ENCODE measurements at regions not wholly inside any gene's neighbourhood (a gene's known extent, or its start where the extent isn't known, plus 50 kb on each side); places are given as distances from the start of the nearest gene placed in this dataset.

- DNase-seq (ENCODE audit: low read depth, low spot score) = peak; percentile 91
These were observed 254.4 kb downstream of the C16orf95 start for GRCh38 chr16:87062569-87063442.

DNA sequence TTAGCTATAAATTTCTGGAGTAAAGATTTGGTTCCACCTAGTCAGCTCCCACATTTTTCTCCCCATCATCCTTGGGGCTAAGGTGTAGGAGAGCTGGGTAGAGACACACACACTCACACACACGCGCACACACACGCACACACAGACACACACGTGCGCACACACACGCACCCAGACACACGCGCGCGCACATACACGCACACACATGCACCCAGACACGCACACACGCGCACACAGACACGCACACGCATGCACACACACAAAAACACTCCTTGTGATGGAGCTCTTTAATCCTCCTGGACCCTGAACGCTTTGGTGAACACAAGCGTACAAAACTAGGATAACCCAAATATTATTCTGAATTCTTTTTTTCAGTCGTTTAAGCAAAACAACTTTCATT is 253.6 kb downstream of the C16orf95 start:
- no peak for DNase-seq (ENCODE audit: low read depth, low spot score)

DNA sequence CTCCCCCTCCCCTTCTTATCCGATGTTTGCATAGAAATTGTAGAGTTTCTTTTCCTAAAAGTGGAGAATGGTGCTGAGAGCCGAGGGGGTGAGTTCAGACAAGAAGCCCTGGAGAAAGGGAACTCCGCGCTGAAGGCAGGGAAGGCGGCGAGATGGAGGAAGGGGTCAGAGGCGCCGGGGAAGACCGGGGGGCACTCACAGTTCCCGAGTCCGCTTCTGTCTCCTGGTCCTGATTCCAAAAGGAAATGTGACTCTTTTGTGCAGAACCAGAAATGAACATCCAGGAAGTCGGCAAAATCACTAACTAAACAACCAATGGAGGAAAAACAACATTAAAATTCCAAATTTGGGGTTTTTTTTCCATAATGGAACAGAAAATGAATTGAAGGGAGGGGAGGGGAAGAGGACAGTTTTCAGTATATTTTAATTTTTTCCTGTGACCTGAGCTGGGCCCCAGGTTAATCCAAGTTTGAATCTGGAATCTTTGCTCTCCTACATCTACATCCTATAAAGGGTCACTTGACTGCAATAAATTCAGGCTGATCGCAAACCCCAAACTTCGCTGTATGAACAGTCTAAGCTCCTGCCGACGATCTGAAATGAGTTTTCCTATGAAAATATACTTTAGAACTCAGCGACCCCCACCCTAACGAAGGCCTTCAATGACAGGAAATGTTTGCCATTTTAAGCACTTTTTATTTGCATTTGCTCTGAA is 252.3 kb downstream of the C16orf95 start:
- DNase-seq (ENCODE audit: low read depth, low spot score) = no peak

GRCh38 chr16:87065446-87066132 is 251.6 kb downstream of the C16orf95 start:
- no peak for DNase-seq (ENCODE audit: low read depth, low spot score)

GRCh38 chr16:87066133-87067002 is 250.8 kb downstream of the C16orf95 start:
- DNase-seq (ENCODE audit: low read depth, low spot score) = no peak

GRCh38 chr16:87067003-87067556 is 250.1 kb downstream of the C16orf95 start:
- no peak for DNase-seq (ENCODE audit: low read depth, low spot score)

DNA sequence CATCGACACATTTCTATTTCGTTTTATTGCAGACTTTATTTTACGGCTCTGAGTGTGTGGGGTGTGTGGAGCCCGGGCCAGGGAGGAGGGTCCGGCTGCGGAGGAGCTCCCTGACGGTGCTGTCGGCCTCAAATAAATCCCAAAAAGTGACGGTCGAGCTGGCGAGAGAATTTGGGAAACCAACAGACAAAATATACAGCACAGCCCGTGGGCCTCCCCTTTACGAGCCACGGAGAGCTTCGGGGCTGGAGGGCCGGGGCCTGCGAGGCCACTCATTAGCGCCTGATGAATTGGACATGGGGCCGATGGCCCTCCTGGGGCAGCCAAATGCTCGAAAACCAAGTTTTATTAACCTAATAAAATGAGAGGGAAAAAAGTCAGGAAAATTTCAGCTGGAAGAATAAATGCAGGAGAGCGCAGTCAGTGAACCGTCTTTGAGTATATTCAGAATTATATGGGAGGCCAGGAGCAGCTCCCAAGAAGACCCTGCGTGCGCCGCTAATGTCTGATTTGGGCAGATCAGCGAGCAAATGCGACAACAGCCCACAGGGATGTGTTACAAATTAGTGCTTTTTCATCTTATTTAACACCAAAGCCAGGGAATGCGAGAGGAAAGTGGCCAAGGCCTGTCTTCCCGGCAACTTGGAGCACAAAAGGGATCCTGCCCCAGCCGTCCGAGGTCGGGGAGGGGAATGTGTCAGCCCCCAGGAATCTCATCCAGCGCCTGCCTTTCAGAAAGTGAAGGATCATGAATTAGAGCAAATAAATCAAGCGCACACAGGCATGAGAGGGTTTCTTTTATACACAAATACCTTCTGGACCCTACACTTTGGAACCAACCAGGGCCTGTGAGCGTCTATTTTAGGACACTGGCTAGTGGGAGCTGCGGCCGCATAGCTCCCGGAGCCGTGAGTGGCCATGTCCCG is 249.1 kb downstream of the C16orf95 start:
- DNase-seq (ENCODE audit: low read depth, low spot score) = peak; percentile 96

- DNase-seq (ENCODE audit: low read depth, low spot score) = no peak
These were observed 248.4 kb downstream of the C16orf95 start for GRCh38 chr16:87068762-87069150.

DNA sequence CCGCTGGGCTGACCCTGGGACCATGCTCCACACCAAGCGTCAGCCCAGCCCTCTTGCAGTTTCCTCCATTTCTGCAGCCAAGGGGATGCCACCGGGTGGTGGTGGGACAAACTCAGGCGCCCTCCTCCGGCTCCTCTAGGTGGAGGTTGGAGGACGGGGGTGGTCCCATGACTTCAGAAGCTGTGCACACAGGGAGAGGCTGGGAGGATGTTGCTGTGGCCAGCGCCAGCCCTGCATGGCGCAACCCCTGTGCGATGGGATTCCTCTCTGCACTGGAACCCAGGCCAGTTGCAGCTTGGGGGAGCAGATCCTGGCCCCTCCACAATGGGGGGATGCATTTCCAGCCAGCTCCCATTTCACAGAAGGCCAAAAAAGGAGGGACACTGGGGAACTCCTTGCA is 246.5 kb downstream of the C16orf95 start:
- no peak for DNase-seq (ENCODE audit: low read depth, low spot score)

DNA sequence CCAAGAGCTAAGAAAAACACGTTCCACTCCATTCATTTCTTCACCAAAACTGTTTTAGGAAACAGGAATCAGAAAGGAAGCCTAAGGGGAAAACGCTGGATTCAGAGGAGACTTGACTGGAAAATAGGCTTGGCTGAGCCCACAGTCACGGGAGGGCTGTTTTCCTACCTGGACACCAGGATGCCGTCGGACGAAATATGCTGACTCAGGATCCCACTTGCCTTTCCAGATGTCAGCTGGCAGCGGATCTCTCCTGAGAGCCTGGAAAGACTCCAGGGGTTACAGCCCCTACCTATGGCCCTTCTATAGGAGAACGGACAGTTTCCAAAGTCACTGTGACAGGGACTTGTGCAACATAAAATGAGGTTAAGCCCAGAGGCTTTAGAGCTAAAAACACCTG is 245.1 kb downstream of the C16orf95 start:
- DNase-seq (ENCODE audit: low read depth, low spot score) = no peak

DNA sequence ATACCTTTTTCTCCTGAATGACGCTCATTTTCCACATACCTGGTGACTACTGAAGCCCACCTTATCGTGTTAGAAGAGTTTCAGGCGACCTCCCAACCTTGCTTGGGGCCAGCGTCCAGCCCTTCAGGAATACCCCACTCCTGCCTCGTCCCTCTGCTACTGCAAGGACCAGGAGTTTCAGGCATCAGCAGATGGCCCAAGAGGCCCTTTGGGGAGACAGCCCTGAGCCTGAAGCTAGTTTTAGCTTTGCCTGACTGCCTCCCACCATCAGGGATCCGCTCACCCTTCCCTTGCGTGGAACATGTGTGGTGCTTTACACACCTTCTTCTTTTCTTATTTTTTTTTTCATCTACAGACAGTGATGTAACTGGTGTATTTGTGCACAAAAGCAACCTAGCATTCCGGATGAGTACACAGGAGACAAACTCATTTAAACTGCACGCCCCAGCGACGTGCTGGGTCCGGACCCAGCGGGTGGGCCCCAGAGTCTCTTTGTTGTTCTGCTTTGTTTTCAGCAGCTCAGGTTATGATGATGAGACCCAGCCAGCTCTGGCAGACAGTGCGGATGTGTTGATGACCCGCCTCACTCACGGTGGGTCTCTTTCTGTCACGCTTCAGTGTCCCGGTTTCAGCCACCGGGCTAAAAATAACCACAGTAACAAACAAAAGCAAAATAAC is 242.4 kb downstream of the C16orf95 start:
- no peak for DNase-seq (ENCODE audit: low read depth, low spot score)

GRCh38 chr16:87075319-87075860 is 241.8 kb downstream of the C16orf95 start:
- no peak for DNase-seq (ENCODE audit: low read depth, low spot score)

DNA sequence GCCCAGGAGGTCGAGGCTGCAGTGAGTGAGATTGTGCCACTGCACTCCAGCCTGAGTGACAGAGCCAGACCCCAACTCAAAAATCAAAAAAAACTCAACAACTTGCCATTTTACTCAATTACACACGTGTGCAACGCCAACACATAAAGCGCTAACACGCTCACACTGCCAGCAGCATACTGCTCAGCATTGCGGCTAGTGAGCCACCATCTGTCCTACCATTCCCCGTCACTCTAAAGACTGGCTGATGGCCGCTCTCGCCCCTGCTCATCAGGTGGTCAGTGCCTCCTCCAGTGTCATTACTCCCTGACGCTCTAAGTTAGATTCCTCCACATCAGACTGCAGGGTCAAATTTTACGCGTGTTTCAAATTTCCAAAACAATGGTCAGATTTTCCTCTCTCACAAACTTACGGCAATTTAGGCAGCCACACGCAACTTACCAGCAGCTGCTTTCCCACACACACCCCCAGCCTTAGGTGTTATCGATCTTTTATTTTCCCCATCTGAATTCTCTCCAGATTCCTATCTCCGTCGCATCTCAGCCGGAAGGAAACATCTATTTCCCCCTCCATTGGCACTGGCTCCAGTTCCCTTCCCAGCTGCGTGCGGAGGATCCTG is 240.8 kb downstream of the C16orf95 start:
- DNase-seq (ENCODE audit: low read depth, low spot score) = no peak

- DNase-seq (ENCODE audit: low read depth, low spot score) = peak; percentile 49
These were observed 240.0 kb downstream of the C16orf95 start for GRCh38 chr16:87076950-87077749.

DNA sequence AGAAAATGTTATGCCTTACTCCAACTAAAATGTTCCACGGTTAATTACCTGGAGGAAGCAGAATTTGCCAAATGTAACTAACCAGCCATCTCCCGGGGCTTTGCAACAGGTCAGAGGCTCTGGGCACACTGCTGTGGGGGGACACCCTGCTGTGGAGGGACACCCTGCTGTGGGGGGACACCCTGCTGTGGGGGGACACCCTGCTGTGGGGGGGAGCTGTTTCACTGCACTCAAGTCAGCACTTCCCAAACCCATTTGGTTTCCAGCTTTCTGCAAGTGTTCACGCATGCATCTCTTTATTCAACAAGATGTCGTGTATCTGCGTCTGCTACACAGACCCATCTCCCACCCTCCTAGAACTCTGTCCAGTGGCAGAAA is 239.5 kb downstream of the C16orf95 start:
- DNase-seq (ENCODE audit: low read depth, low spot score) = no peak

DNA sequence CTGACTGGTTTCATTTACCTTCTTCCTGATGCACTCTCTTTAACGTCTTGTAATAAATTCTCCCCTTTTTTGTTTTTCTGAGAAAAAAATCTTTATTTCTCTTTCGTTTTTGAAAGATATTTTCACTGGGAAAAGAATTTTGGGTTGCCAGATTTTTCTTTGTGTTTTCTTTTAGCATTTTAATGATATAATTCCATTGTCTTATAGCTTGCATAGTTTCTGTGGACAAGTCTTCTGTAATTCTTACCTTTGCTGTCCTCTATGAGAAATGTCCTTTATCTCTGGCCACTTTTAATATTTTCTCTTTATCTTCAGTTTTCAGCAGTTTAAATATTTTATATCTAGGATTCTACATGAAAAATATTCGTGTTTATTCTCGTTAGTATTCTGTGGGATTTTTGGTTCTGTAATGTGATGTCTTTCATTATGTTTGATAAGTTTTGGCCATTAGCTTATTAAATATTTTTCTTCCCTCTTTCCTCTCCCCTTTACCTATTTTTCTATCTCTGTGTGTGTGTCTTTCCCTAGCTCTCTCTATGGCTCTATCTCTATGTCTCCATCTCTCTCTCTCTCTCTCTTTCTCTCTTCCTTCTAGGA is 236.5 kb downstream of the C16orf95 start:
- no peak for DNase-seq (ENCODE audit: low read depth, low spot score)

DNA sequence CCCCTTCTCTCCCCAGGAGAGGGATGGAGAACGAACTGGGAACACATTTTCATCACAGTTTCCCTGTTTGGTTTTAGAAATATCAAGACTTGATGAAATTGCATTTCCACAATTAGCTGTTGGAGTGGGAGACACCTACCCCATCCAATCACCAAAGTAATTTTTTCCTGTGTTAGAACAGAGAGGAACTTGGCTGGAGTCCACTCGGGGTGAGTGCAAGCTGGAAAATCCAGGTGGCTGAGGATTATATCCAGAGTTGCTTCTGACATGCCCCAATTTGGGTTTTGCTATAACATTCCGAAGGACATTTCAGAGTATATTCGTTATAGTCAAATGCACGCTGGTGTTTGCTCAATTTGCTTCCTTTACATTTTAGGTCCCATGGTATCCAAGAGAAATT is 231.8 kb downstream of the C16orf95 start:
- no peak for DNase-seq (ENCODE audit: low read depth, low spot score)

DNA sequence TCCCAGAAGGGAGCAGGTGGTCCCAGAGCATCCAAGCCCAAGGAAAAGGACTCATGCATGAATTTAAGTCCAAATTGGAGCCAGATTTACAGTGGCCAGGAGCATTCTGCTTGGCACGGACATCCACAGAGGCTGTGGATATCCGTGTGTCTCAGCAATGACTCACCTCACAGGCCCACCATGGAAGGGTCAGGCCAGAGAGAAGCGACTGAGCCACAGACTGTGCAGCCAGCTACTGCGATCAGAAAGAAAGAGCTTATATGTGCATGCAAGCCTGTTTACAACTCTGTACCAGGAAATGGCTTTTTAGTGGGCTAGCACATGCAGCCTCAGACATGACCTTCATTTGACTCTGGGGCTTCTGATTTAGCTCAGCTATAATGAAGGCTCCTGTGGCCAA is 231.0 kb downstream of the C16orf95 start:
- peak; percentile 76 for DNase-seq (ENCODE audit: low read depth, low spot score)

Data from astrocyte of the hippocampus (primary cell).